SU-DHL-6 (cell line): ENCODE measurements at regions not wholly inside any gene's neighbourhood (a gene's known extent, or its start where the extent isn't known, plus 50 kb on each side); places are given as distances from the start of the nearest gene placed in this dataset.

Experiments used
- CTCF ChIP-seq: fragments of 200-600 bp; sonication (generic); IDR thresholded peaks from one replicate; pipeline ENCODE4 v1.5.1; 2017; ENCODE audit warnings: antibody characterized with exemption, mild to moderate bottlenecking, low read length, moderate library complexity; ENCODE audit not compliant: insufficient read depth, poor library complexity, severe bottlenecking
- EZH2phosphoT487 ChIP-seq: fragments of 200-600 bp; sonication (generic), shearing (Covaris generic); conservative IDR thresholded peaks from 2 replicates; pipeline ENCODE4 v1.6.1; 2018; ENCODE audit warnings: mild to moderate bottlenecking, antibody characterized with exemption, low read length, moderate library complexity, mixed read lengths

DNA sequence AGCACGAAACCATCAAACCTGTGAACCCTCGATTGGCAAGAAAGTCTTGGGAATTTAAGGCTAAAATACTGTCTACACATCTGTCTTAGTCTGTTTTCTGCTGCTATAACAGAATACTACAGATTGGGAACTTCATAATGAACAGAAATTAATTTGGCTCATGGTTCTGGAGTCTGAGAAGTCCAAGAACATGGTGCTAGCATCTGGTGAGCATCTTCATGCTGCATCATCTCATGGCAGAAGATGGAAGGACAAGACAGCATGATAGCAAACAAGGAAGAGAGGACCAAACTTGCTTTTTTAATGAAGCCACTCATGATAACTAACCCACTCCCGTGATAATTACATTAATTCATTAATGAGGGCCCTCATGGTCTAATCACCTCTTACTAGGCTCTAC, 102.0 kb upstream of the CDKN3 start:
- no peak for TF ChIP-seq CTCF
- TF ChIP-seq EZH2phosphoT487 = no peak
